SK-N-SH treated with all-trans-retinoic acid at 6 μM for 48 hours (cell line): ENCODE measurements at regions not wholly inside any gene's neighbourhood (a gene's known extent, or its start where the extent isn't known, plus 50 kb on each side); places are given as distances from the start of the nearest gene placed in this dataset.

Experiments used
- ATAC-seq: fragments of 200-7000 bp; cut with Tn5 transposase; 3 replicates; pipeline ENCODE4 v1.9.1; 2020; ENCODE audit warnings: mild to moderate bottlenecking, moderate library complexity
- ARNTL ChIP-seq: fragments of 450-650 bp; formaldehyde crosslinking; IDR thresholded peaks from 2 replicates; pipeline ENCODE4 v1.5.0; 2020; ENCODE audit warnings: low read depth, mild to moderate bottlenecking, moderate library complexity, borderline replicate concordance
- ESRRG ChIP-seq: fragments of 250-450 bp; sonication (Bioruptor Pico); IDR thresholded peaks from 2 replicates; pipeline ENCODE4 v1.6.1; 2021; ENCODE audit warnings: mild to moderate bottlenecking
- ISL1 ChIP-seq: fragments of 250-450 bp; sonication (Bioruptor Pico); IDR thresholded peaks from 2 replicates; pipeline ENCODE4 v2.1.2; 2022; ENCODE audit warnings: mild to moderate bottlenecking, moderate library complexity
- OSR1 ChIP-seq: fragments of 250-450 bp; sonication (Bioruptor Pico); IDR thresholded peaks from 2 replicates; pipeline ENCODE4 v1.8.0; 2022; ENCODE audit warnings: moderate library complexity, mild to moderate bottlenecking, inconsistent platforms
- PPARA ChIP-seq: fragments of 250-450 bp; sonication (Bioruptor Pico); IDR thresholded peaks from 2 replicates; pipeline ENCODE4 v1.5.0; 2020; ENCODE audit warnings: mild to moderate bottlenecking, borderline replicate concordance
- RARB ChIP-seq: fragments of 250-450 bp; sonication (Bioruptor Pico); IDR thresholded peaks from 2 replicates; pipeline ENCODE4 v1.8.0; 2021; ENCODE audit warnings: mild to moderate bottlenecking, moderate library complexity
- SNAI2 ChIP-seq: fragments of 250-450 bp; sonication (Bioruptor Pico); IDR thresholded peaks from 2 replicates; pipeline ENCODE4 v1.5.0; 2020; ENCODE audit warnings: mild to moderate bottlenecking, moderate library complexity
- TCF4 ChIP-seq: fragments of 250-450 bp; sonication (Bioruptor Pico); IDR thresholded peaks from 2 replicates; pipeline ENCODE4 v1.8.0; 2021; ENCODE audit warnings: mild to moderate bottlenecking, moderate library complexity, borderline replicate concordance
- TSHZ2 ChIP-seq: fragments of 250-450 bp; sonication (Bioruptor Pico); IDR thresholded peaks from 2 replicates; pipeline ENCODE4 v1.5.0; 2020; ENCODE audit warnings: mild to moderate bottlenecking, moderate library complexity
- ZC3H10 ChIP-seq: fragments of 250-450 bp; sonication (Bioruptor Pico); IDR thresholded peaks from 2 replicates; pipeline ENCODE4 v1.5.1; 2021; ENCODE audit warnings: mild to moderate bottlenecking, moderate library complexity
- ZFP30 ChIP-seq: fragments of 450-650 bp; formaldehyde crosslinking; IDR thresholded peaks from 2 replicates; pipeline ENCODE4 v1.5.0; 2022; ENCODE audit warnings: mild to moderate bottlenecking, moderate library complexity
- ZNF565 ChIP-seq: fragments of 450-650 bp; formaldehyde crosslinking; conservative IDR thresholded peaks from 2 replicates; pipeline ENCODE4 v1.5.0; 2020; ENCODE audit warnings: low read depth, mild to moderate bottlenecking, moderate library complexity
- ZNF70 ChIP-seq: fragments of 450-650 bp; formaldehyde crosslinking; IDR thresholded peaks from 2 replicates; pipeline ENCODE4 v1.5.0; 2020; ENCODE audit warnings: mild to moderate bottlenecking, moderate library complexity
- ZNF8 ChIP-seq: fragments of 450-650 bp; formaldehyde crosslinking; IDR thresholded peaks from 2 replicates; pipeline ENCODE4 v1.5.0; 2020; ENCODE audit warnings: mild to moderate bottlenecking, moderate library complexity
- TF ChIP-seq, protein P1 (sequence below): fragments of 250-450 bp; sonication (Bioruptor Pico); IDR thresholded peaks from 2 replicates; pipeline ENCODE4 v1.8.0; 2020; ENCODE audit warnings: mild to moderate bottlenecking, moderate library complexity, borderline replicate concordance
- TF ChIP-seq, protein P2 (sequence below): fragments of 250-450 bp; sonication (Bioruptor Pico); IDR thresholded peaks from 2 replicates; pipeline ENCODE4 v1.5.1; 2020; ENCODE audit warnings: low read depth, mild to moderate bottlenecking, moderate library complexity
- TF ChIP-seq, protein P3 (sequence below): fragments of 250-450 bp; sonication (Bioruptor Pico); IDR thresholded peaks from 2 replicates; pipeline ENCODE4 v1.8.0; 2021; ENCODE audit warnings: low read depth, mild to moderate bottlenecking, moderate library complexity, borderline replicate concordance
- TF ChIP-seq, protein P4 (sequence below): fragments of 250-450 bp; sonication (Bioruptor Pico); IDR thresholded peaks from 2 replicates; pipeline ENCODE4 v1.5.1; 2021; ENCODE audit warnings: mild to moderate bottlenecking, moderate library complexity

DNA sequence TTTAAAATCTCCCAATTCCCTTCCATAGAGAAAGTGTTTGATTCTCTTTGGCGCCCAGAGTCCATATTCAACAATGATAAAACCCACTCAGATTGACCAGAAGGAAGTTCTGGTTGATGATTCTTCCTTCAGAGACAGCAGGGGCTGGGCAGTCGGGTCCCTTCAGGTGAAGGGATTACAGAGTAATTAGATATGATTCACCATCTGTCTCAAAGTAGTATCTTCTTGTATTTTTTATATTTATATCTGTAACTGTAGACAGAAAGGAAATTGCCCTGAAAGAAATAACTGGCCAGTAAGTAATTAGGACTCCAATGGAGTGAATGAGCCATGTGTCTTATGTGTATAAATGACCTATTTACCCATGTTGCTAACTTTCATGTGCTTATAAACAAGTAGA is 156.0 kb downstream of the PLCE1 start:
- ATAC-seq = no peak

GRCh38 chr10:94150541-94151184 is 156.9 kb downstream of the PLCE1 start:
- no peak for ATAC-seq
- TF ChIP-seq ZNF70 (no peak), OSR1 (CRISPR knock-in tag) (no peak)
- TF ChIP-seq, protein P1, sequence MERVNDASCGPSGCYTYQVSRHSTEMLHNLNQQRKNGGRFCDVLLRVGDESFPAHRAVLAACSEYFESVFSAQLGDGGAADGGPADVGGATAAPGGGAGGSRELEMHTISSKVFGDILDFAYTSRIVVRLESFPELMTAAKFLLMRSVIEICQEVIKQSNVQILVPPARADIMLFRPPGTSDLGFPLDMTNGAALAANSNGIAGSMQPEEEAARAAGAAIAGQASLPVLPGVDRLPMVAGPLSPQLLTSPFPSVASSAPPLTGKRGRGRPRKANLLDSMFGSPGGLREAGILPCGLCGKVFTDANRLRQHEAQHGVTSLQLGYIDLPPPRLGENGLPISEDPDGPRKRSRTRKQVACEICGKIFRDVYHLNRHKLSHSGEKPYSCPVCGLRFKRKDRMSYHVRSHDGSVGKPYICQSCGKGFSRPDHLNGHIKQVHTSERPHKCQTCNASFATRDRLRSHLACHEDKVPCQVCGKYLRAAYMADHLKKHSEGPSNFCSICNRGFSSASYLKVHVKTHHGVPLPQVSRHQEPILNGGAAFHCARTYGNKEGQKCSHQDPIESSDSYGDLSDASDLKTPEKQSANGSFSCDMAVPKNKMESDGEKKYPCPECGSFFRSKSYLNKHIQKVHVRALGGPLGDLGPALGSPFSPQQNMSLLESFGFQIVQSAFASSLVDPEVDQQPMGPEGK (CRISPR knock-in tag) = no peak
- TF ChIP-seq, all 23 proteins: peak for 0

More for the DNA sequence above, 156.0 kb downstream of the PLCE1 start:
- TF ChIP-seq, protein P1 (CRISPR knock-in tag) = no peak
- TF ChIP-seq ZC3H10 (CRISPR knock-in tag) (no peak), ESRRG (no peak), ZFP30 (CRISPR knock-in tag) (no peak), RARB (no peak)
- TF ChIP-seq, protein P2, sequence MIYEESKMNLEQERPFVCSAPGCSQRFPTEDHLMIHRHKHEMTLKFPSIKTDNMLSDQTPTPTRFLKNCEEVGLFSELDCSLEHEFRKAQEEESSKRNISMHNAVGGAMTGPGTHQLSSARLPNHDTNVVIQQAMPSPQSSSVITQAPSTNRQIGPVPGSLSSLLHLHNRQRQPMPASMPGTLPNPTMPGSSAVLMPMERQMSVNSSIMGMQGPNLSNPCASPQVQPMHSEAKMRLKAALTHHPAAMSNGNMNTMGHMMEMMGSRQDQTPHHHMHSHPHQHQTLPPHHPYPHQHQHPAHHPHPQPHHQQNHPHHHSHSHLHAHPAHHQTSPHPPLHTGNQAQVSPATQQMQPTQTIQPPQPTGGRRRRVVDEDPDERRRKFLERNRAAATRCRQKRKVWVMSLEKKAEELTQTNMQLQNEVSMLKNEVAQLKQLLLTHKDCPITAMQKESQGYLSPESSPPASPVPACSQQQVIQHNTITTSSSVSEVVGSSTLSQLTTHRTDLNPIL (CRISPR knock-in tag) = no peak
- TF ChIP-seq, protein P3, sequence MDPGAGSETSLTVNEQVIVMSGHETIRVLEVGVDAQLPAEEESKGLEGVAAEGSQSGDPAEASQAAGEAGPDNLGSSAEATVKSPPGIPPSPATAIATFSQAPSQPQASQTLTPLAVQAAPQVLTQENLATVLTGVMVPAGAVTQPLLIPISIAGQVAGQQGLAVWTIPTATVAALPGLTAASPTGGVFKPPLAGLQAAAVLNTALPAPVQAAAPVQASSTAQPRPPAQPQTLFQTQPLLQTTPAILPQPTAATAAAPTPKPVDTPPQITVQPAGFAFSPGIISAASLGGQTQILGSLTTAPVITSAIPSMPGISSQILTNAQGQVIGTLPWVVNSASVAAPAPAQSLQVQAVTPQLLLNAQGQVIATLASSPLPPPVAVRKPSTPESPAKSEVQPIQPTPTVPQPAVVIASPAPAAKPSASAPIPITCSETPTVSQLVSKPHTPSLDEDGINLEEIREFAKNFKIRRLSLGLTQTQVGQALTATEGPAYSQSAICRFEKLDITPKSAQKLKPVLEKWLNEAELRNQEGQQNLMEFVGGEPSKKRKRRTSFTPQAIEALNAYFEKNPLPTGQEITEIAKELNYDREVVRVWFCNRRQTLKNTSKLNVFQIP = no peak
- TF ChIP-seq, all 23 proteins: peak for 0

GRCh38 chr10:94155722-94156271 is 162.1 kb downstream of the PLCE1 start:
- TF ChIP-seq ESRRG (no peak), TCF4 (CRISPR knock-in tag) (no peak), ISL1 (CRISPR knock-in tag) (no peak), ARNTL (no peak), PPARA (CRISPR knock-in tag) (no peak), TSHZ2 (CRISPR knock-in tag) (no peak), ZNF565 (CRISPR knock-in tag) (no peak), ZNF8 (CRISPR knock-in tag) (no peak), ZNF70 (no peak), SNAI2 (CRISPR knock-in tag) (no peak)
- TF ChIP-seq, protein P2 (CRISPR knock-in tag) = no peak
- TF ChIP-seq, protein P3 = no peak
- TF ChIP-seq, protein P4, sequence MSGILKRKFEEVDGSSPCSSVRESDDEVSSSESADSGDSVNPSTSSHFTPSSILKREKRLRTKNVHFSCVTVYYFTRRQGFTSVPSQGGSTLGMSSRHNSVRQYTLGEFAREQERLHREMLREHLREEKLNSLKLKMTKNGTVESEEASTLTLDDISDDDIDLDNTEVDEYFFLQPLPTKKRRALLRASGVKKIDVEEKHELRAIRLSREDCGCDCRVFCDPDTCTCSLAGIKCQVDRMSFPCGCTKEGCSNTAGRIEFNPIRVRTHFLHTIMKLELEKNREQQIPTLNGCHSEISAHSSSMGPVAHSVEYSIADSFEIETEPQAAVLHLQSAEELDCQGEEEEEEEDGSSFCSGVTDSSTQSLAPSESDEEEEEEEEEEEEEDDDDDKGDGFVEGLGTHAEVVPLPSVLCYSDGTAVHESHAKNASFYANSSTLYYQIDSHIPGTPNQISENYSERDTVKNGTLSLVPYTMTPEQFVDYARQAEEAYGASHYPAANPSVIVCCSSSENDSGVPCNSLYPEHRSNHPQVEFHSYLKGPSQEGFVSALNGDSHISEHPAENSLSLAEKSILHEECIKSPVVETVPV (CRISPR knock-in tag) = no peak
- ATAC-seq = no peak
